ENCODE measurements at regions not wholly inside any gene's neighbourhood (a gene's known extent, or its start where the extent isn't known, plus 50 kb on each side); places are given as distances from the start of the nearest gene placed in this dataset.

GRCh38 chrX:11040405-11040804 is 70.7 kb upstream of the HCCS start:
- TF ChIP-seq TAF1 (IDR thresholded peaks at IDR 0.05; ENCODE audit: borderline replicate concordance, low read depth, low read length) (no peak), PAX8 (IDR thresholded peaks at IDR 0.05) (no peak), ZNF384 (IDR thresholded peaks at IDR 0.05; ENCODE audit: borderline replicate concordance, low read depth, low read length) (no peak), ZNF274 (IDR thresholded peaks at IDR 0.05; ENCODE audit: insufficient read depth, insufficient read length) (no peak), ZNF622 (IDR thresholded peaks at IDR 0.05) (no peak), POLR2A (IDR thresholded peaks at IDR 0.05; ENCODE audit: low read depth, low read length) (no peak), RFX5 (IDR thresholded peaks at IDR 0.05; ENCODE audit: low read depth, low read length) (no peak), BACH1 (IDR thresholded peaks at IDR 0.05; ENCODE audit: borderline replicate concordance) (no peak), SP1 (IDR thresholded peaks at IDR 0.05; ENCODE audit: low read depth, low read length) (no peak), EZH2 (IDR thresholded peaks at IDR 0.05; ENCODE audit: borderline replicate concordance, control insufficient read depth, low read depth, low read length) (no peak), IKZF2 (IDR thresholded peaks at IDR 0.05) (no peak), NRF1 (conservative IDR thresholded peaks at IDR 0.05; ENCODE audit: low read depth, low read length) (no peak)
- TF ChIP-seq, protein P1, sequence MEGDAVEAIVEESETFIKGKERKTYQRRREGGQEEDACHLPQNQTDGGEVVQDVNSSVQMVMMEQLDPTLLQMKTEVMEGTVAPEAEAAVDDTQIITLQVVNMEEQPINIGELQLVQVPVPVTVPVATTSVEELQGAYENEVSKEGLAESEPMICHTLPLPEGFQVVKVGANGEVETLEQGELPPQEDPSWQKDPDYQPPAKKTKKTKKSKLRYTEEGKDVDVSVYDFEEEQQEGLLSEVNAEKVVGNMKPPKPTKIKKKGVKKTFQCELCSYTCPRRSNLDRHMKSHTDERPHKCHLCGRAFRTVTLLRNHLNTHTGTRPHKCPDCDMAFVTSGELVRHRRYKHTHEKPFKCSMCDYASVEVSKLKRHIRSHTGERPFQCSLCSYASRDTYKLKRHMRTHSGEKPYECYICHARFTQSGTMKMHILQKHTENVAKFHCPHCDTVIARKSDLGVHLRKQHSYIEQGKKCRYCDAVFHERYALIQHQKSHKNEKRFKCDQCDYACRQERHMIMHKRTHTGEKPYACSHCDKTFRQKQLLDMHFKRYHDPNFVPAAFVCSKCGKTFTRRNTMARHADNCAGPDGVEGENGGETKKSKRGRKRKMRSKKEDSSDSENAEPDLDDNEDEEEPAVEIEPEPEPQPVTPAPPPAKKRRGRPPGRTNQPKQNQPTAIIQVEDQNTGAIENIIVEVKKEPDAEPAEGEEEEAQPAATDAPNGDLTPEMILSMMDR (IDR thresholded peaks at IDR 0.05 in 2 of 3, conservative IDR thresholded peaks at IDR 0.05 in 1 of 3; ENCODE audit: control insufficient read depth in 2 of 3, extremely low read depth in 1 of 3, insufficient read depth in 1 of 3, low read depth in 3 of 3, low read length in 3 of 3), result no peak
- TF ChIP-seq, protein P2, sequence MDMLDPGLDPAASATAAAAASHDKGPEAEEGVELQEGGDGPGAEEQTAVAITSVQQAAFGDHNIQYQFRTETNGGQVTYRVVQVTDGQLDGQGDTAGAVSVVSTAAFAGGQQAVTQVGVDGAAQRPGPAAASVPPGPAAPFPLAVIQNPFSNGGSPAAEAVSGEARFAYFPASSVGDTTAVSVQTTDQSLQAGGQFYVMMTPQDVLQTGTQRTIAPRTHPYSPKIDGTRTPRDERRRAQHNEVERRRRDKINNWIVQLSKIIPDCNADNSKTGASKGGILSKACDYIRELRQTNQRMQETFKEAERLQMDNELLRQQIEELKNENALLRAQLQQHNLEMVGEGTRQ (IDR thresholded peaks at IDR 0.05; ENCODE audit: borderline replicate concordance, low read depth, low read length), result no peak
